T-cell (primary cell): ENCODE measurements at regions not wholly inside any gene's neighbourhood (a gene's known extent, or its start where the extent isn't known, plus 50 kb on each side); places are given as distances from the start of the nearest gene placed in this dataset.

Experiments used
- ATAC-seq, 4 experiments: fragments of 200-7000 bp in 3 of 4; fragments of 150-1000 bp in 1 of 4; cut with Tn5 transposase; replicated peaks in 1 of 4; 1 replicate in 3 of 4; 2 replicates in 1 of 4; pipeline ENCODE4 v1.10.0; 2021; ENCODE audit warnings: moderate library complexity in 3 of 4, mild to moderate bottlenecking in 2 of 4, moderate number of reproducible peaks in 1 of 4
- CTCF ChIA-PET, 2 donors: fragments of 300-600 bp; sonication (Branson Sonifier 250); formaldehyde crosslinking; loops; one replicate each; lab custom pipeline; 2022; ENCODE audit warnings: antibody characterized with exemption in 2 of 2; lab: Charles Lee
- POLR2A ChIA-PET, 2 donors: fragments of 300-600 bp; sonication (Branson Sonifier 250); formaldehyde crosslinking; loops; one replicate each; lab custom pipeline; 2022; ENCODE audit warnings: antibody characterized with exemption in 2 of 2; lab: Charles Lee
- DNase-seq, 35 experiments: peaks; one replicate each; pipeline versions ENCODE4 v3.0.0 to v3.0.0-alpha.2; 2013 to 2023
- H3K27ac ChIP-seq: one replicate; pipeline ENCODE4 v1.5.1; 2013; ENCODE audit warnings: low read length
- H3K27me3 ChIP-seq, 2 experiments: replicated peaks in 1 of 2; 1 replicate in 1 of 2; 2 replicates in 1 of 2; pipeline versions ENCODE4 v1.6.1 to v1.7.0; 2013; ENCODE audit warnings: low read length in 1 of 2, mixed read lengths in 1 of 2; ENCODE audit not compliant: control insufficient read depth in 2 of 2, insufficient read depth in 2 of 2; ENCODE audit errors: extremely low read depth in 1 of 2
- H3K36me3 ChIP-seq, 2 donors: 1 replicate in 1 of 2; 2 replicates in 1 of 2; pipeline versions ENCODE4 v1.6.1 to v1.7.0; 2013; ENCODE audit warnings: low read length in 1 of 2; ENCODE audit not compliant: control insufficient read depth in 2 of 2, insufficient read depth in 1 of 2; ENCODE audit errors: extremely low read depth in 1 of 2
- H3K4me1 ChIP-seq, 2 experiments: 1 replicate in 1 of 2; 2 replicates in 1 of 2; pipeline versions ENCODE4 v1.6.1 to v1.7.0; 2013; ENCODE audit warnings: low read length in 2 of 2, mixed read lengths in 1 of 2; ENCODE audit not compliant: insufficient read depth in 2 of 2, control insufficient read depth in 1 of 2; ENCODE audit errors: extremely low read depth in 1 of 2
- H3K4me3 ChIP-seq, 2 donors: 1 replicate in 1 of 2; 2 replicates in 1 of 2; pipeline versions ENCODE4 v1.5.1 to v1.7.0; 2013; ENCODE audit warnings: mild to moderate bottlenecking in 2 of 2, low read length in 1 of 2, moderate library complexity in 1 of 2; ENCODE audit not compliant: control insufficient read depth in 1 of 2; ENCODE audit errors: extremely low read depth in 1 of 2
- H3K9me3 ChIP-seq: 2 replicates; pipeline ENCODE4 v1.7.0; 2013
- H3K27ac Mint-ChIP-seq, 2 donors: one replicate each; pipeline ENCODE4 v1.8.0; 2020 to 2021; ENCODE audit warnings: mild to moderate bottlenecking in 2 of 2, mixed read lengths in 2 of 2
- H3K27me3 Mint-ChIP-seq, 2 donors: one replicate each; pipeline ENCODE4 v1.8.0; 2021 to 2022; ENCODE audit warnings: mixed read lengths in 2 of 2
- H3K36me3 Mint-ChIP-seq: one replicate; pipeline ENCODE4 v1.8.0; 2021; ENCODE audit warnings: mixed read lengths
- H3K4me1 Mint-ChIP-seq, 3 donors: one replicate each; pipeline ENCODE4 v1.8.0; 2020 to 2022; ENCODE audit warnings: mixed read lengths in 3 of 3, mild to moderate bottlenecking in 1 of 3
- H3K4me3 Mint-ChIP-seq, 3 donors: one replicate each; pipeline ENCODE4 v1.8.0; 2020 to 2022; ENCODE audit warnings: mild to moderate bottlenecking in 3 of 3, mixed read lengths in 3 of 3, moderate library complexity in 3 of 3
- H3K9me3 Mint-ChIP-seq, 3 donors: one replicate each; pipeline ENCODE4 v1.8.0; 2020 to 2022; ENCODE audit warnings: mixed read lengths in 3 of 3
- WGBS: methylation state at CpG from one replicate; pipeline ENCODE4 v1.1.5; 2013; ENCODE audit warnings: missing lambda C conversion rate; ENCODE audit not compliant: insufficient coverage; 5-methylcytosine and 5-hydroxymethylcytosine counted together

DNA sequence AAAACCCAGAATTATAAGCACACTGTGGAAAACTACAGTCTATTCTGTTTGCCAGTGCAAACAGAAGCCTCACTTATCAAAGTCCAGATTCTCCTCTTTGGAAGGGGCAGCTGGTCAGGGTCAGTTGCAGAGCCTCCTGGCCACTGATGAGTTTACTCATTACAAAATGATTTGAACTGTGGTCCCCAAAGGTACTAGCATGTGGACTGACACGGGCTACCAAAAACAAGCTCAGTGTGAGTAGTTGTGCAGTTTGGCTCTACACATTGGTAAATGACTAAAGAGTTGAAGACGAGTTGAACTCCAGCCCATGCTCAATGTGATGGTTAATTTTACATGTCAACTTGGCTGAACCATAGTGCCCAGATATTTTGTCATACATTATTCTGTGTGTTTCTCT lies 221.5 kb downstream of the ZIC4 start:
- Histone ChIP-seq H3K4me3 (no peak overlapping the region), H3K27me3 (no peaks in the 10 kb centered on the region), H3K9me3 (no peaks in the 10 kb centered on the region), H3K4me1 (no peaks in the 10 kb centered on the region), H3K27ac (no peak overlapping the region), H3K36me3 (no peaks in the 10 kb centered on the region)
- CTCF ChIA-PET: no interaction called here
- Mint-ChIP-seq H3K4me1 (no peaks in the 10 kb centered on the region), H3K27me3 (no peaks in the 10 kb centered on the region), H3K36me3 (no peaks in the 10 kb centered on the region), H3K27ac (no peak overlapping the region), H3K9me3 (peaks cover 0 to 7% (median 3%) of the 10 kb centered on the region in 3 donors), H3K4me3 (no peak overlapping the region)
- DNase-seq: no peak
- WGBS: 72% methylated on average over 2 of the region's 2 CpGs
- ATAC-seq: no peak
- POLR2A ChIA-PET: no interaction called here

DNA sequence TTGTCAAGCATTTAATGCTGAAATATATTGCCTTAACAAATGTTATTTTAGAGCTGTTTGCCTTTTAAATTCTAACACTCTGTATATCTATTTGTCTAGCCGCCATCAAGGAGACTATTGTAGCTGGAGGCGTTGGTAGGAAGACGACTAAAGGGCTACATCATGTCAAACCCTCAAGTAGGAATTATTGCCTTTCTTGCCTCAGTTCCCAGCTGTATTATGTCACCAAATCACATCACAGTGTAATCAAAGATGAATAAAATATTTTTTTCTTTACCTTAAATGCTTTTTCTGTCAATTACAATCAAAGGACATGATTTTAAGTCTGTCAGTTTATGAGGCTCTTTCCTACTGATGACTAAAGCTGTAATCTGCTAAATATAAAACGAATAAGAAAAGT lies 233.1 kb downstream of the ZIC4 start:
- no peaks in the 10 kb centered on the region for H3K9me3 ChIP-seq
- H3K4me3 ChIP-seq: no peak overlapping the region
- H3K4me1 Mint-ChIP-seq: no peaks in the 10 kb centered on the region
- no peaks in the 10 kb centered on the region for H3K4me1 ChIP-seq
- ChIA-PET CTCF (no interaction called here), POLR2A (no interaction called here)
- no peak overlapping the region for H3K27ac ChIP-seq
- DNase-seq (no peak), ATAC-seq (no peak)
- no peak overlapping the region for H3K27ac Mint-ChIP-seq
- H3K36me3 ChIP-seq: no peaks in the 10 kb centered on the region
- H3K27me3 Mint-ChIP-seq: no peaks in the 10 kb centered on the region
- no peak overlapping the region for H3K4me3 Mint-ChIP-seq
- no CpG with 5 or more reads among the region's 4 CpGs for WGBS
- H3K9me3 Mint-ChIP-seq: peaks cover 0 to 11% (median 9%) of the 10 kb centered on the region in 3 donors
- no peaks in the 10 kb centered on the region for H3K36me3 Mint-ChIP-seq
- no peaks in the 10 kb centered on the region for H3K27me3 ChIP-seq

DNA sequence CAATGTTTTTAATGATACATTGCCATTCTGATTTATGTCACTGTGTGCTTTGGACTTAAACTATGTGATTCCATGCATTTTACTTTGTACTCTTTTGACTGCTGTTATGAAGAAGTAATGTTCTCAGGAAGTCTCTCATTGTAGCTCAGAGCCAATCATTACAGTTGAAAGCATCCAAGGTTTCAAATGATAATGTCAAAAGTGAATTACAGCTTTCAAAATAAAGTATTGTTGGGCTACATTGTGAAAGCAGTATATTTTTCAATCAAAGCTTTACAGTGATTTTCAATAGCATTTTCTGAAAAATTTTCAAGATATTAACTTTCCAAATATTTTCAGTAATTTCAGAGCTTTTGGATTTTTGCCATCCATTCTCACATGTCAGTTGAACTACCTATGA lies 243.6 kb downstream of the ZIC4 start:
- Histone ChIP-seq H3K9me3 (no peaks in the 10 kb centered on the region), H3K36me3 (no peaks in the 10 kb centered on the region), H3K27ac (no peak overlapping the region), H3K4me1 (no peaks in the 10 kb centered on the region), H3K4me3 (no peak overlapping the region), H3K27me3 (no peaks in the 10 kb centered on the region)
- H3K4me1 Mint-ChIP-seq: no peaks in the 10 kb centered on the region
- DNase-seq (no peak), ATAC-seq (no peak)
- H3K27ac Mint-ChIP-seq: no peak overlapping the region
- ChIA-PET CTCF (no interaction called here), POLR2A (no interaction called here)
- peaks cover 3 to 9% (median 7%) of the 10 kb centered on the region in 3 donors for H3K9me3 Mint-ChIP-seq
- H3K27me3 Mint-ChIP-seq: no peaks in the 10 kb centered on the region
- H3K4me3 Mint-ChIP-seq: no peak overlapping the region
- no peaks in the 10 kb centered on the region for H3K36me3 Mint-ChIP-seq

DNA sequence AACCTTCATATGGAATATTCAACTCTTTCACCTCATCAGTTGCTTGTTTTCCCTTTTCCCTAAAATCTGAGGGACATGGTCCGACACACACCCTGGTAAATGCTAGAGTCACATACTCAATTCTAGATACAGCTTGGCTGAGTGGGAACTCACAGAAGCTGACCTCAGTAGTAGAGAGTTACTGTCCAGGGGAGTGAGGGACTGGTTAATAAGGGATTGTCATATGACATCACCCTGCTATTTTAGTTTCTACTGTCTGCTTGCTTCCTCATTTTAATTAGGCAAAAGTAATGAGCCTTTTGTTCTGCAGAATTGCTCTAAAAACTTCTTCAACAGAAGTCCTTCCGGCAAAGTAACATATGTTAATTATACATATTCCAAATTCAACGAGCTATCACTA lies 244.5 kb downstream of the ZIC4 start:
- no peaks in the 10 kb centered on the region for H3K36me3 Mint-ChIP-seq
- DNase-seq (no peak), ATAC-seq (no peak)
- H3K27ac ChIP-seq: no peak overlapping the region
- H3K27ac Mint-ChIP-seq: no peak overlapping the region
- H3K4me3 ChIP-seq: no peak overlapping the region
- H3K36me3 ChIP-seq: no peaks in the 10 kb centered on the region
- no peaks in the 10 kb centered on the region for H3K9me3 ChIP-seq
- H3K27me3 ChIP-seq: no peaks in the 10 kb centered on the region
- WGBS: no CpG with 5 or more reads among the region's 3 CpGs
- H3K4me1 Mint-ChIP-seq: no peaks in the 10 kb centered on the region
- CTCF ChIA-PET: no interaction called here
- peaks cover 3 to 10% (median 6%) of the 10 kb centered on the region in 3 donors for H3K9me3 Mint-ChIP-seq
- POLR2A ChIA-PET: no interaction called here
- no peaks in the 10 kb centered on the region for H3K27me3 Mint-ChIP-seq
- H3K4me1 ChIP-seq: no peaks in the 10 kb centered on the region
- no peak overlapping the region for H3K4me3 Mint-ChIP-seq

GRCh38 chr3:147160984-147161383 lies 245.4 kb downstream of the ZIC4 start:
- ATAC-seq: no peak
- ChIA-PET CTCF (no interaction called here), POLR2A (no interaction called here)
- H3K27ac ChIP-seq: no peak overlapping the region
- no peak overlapping the region for H3K27ac Mint-ChIP-seq
- H3K36me3 Mint-ChIP-seq: no peaks in the 10 kb centered on the region
- H3K4me1 Mint-ChIP-seq: no peaks in the 10 kb centered on the region
- no peak overlapping the region for H3K4me3 Mint-ChIP-seq
- no peaks in the 10 kb centered on the region for H3K4me1 ChIP-seq
- H3K4me3 ChIP-seq: no peak overlapping the region
- H3K9me3 ChIP-seq: no peaks in the 10 kb centered on the region
- H3K27me3 ChIP-seq: no peaks in the 10 kb centered on the region
- no peak for DNase-seq
- no peaks in the 10 kb centered on the region for H3K36me3 ChIP-seq
- peaks cover 5 to 12% (median 12%) of the 10 kb centered on the region in 3 donors for H3K9me3 Mint-ChIP-seq
- H3K27me3 Mint-ChIP-seq: no peaks in the 10 kb centered on the region

GRCh38 chr3:147159141-147159540 lies 247.2 kb downstream of the ZIC4 start:
- Histone ChIP-seq H3K4me3 (no peak overlapping the region), H3K36me3 (no peaks in the 10 kb centered on the region), H3K27me3 (no peaks in the 10 kb centered on the region), H3K4me1 (no peaks in the 10 kb centered on the region), H3K9me3 (no peaks in the 10 kb centered on the region), H3K27ac (no peak overlapping the region)
- H3K36me3 Mint-ChIP-seq: no peaks in the 10 kb centered on the region
- DNase-seq: no peak
- H3K4me3 Mint-ChIP-seq: no peak overlapping the region
- H3K27ac Mint-ChIP-seq: no peak overlapping the region
- ChIA-PET POLR2A (no interaction called here), CTCF (interaction anchor here in 1 of 2 donors (0.7 kb wide), 1 partner anchor 184 kb away, joined by 8 read pairs; no protein-coding TSS in a partner anchor)
- peaks cover 7 to 15% (median 14%) of the 10 kb centered on the region in 3 donors for H3K9me3 Mint-ChIP-seq
- H3K27me3 Mint-ChIP-seq: no peaks in the 10 kb centered on the region
- 30% methylated on average over 1 of the region's 1 CpG for WGBS
- no peak for ATAC-seq
- H3K4me1 Mint-ChIP-seq: no peaks in the 10 kb centered on the region

- ChIA-PET CTCF (no interaction called here), POLR2A (no interaction called here)
- H3K36me3 Mint-ChIP-seq: no peaks in the 10 kb centered on the region
- H3K4me1 ChIP-seq: no peaks in the 10 kb centered on the region
- H3K27me3 Mint-ChIP-seq: no peaks in the 10 kb centered on the region
- no peak overlapping the region for H3K4me3 Mint-ChIP-seq
- no peaks in the 10 kb centered on the region for H3K36me3 ChIP-seq
- no peak overlapping the region for H3K4me3 ChIP-seq
- WGBS: 50% methylated on average over 2 of the region's 3 CpGs
- no peaks in the 10 kb centered on the region for H3K4me1 Mint-ChIP-seq
- H3K27ac ChIP-seq: no peak overlapping the region
- ATAC-seq: no peak
- H3K27me3 ChIP-seq: no peaks in the 10 kb centered on the region
- no peaks in the 10 kb centered on the region for H3K9me3 ChIP-seq
- no peak overlapping the region for H3K27ac Mint-ChIP-seq
- DNase-seq: no peak
- H3K9me3 Mint-ChIP-seq: peaks cover 7 to 14% (median 13%) of the 10 kb centered on the region in 3 donors
Observed at GRCh38 chr3:147157631-147158030, 248.7 kb downstream of the ZIC4 start.
